MM.1S (cell line): ENCODE measurements at regions not wholly inside any gene's neighbourhood (a gene's known extent, or its start where the extent isn't known, plus 50 kb on each side); places are given as distances from the start of the nearest gene placed in this dataset.

Source experiments
- DNase-seq: peaks from one replicate; pipeline ENCODE4 v3.0.0-alpha.2; 2015
- H2AFZ ChIP-seq: fragments of 300-600 bp; sonication (generic); 2 replicates; pipeline ENCODE4 v1.6.0; 2016; ENCODE audit warnings: antibody characterized with exemption, low read length
- H3F3A ChIP-seq: fragments of 300-600 bp; sonication (generic); 2 replicates; pipeline ENCODE4 v1.6.1; 2016; ENCODE audit warnings: mild to moderate bottlenecking, antibody characterized with exemption, low read length, moderate library complexity, mixed read lengths; ENCODE audit not compliant: insufficient read depth
- H3K27ac ChIP-seq: fragments of 300-600 bp; sonication (generic); 2 replicates; pipeline ENCODE4 v1.5.1; 2016; ENCODE audit warnings: mild to moderate bottlenecking, low read length
- H3K27me3 ChIP-seq: fragments of 300-600 bp; sonication (generic); replicated peaks from 2 replicates; pipeline ENCODE4 v1.6.0; 2016; ENCODE audit warnings: low read length; ENCODE audit not compliant: insufficient read depth
- H3K36me3 ChIP-seq: fragments of 300-600 bp; sonication (generic); replicated peaks from 2 replicates; pipeline ENCODE4 v1.6.1; 2016; ENCODE audit warnings: mild to moderate bottlenecking, low read length, mixed read lengths; ENCODE audit not compliant: insufficient read depth
- H3K4me1 ChIP-seq: fragments of 300-600 bp; sonication (generic); 2 replicates; pipeline ENCODE4 v1.6.1; 2016; ENCODE audit warnings: low read length, mixed read lengths
- H3K4me2 ChIP-seq: fragments of 300-600 bp; sonication (generic); 2 replicates; pipeline ENCODE4 v1.6.0; 2016; ENCODE audit warnings: low read depth, low read length
- H3K4me3 ChIP-seq: fragments of 300-600 bp; sonication (generic); 2 replicates; pipeline ENCODE4 v1.5.1; 2016; ENCODE audit warnings: low read length, mixed read lengths
- H3K79me2 ChIP-seq: fragments of 300-600 bp; sonication (generic); 2 replicates; pipeline ENCODE4 v1.6.1; 2016; ENCODE audit warnings: mixed run types, low read length, mixed read lengths
- H3K9ac ChIP-seq: fragments of 300-600 bp; sonication (generic); 2 replicates; pipeline ENCODE4 v1.6.1; 2016; ENCODE audit warnings: low read length, mixed read lengths
- H3K9me2 ChIP-seq: fragments of 300-600 bp; sonication (generic); replicated peaks from 2 replicates; pipeline ENCODE4 v1.6.1; 2016; ENCODE audit warnings: mild to moderate bottlenecking, low read length, mixed read lengths; ENCODE audit not compliant: insufficient read depth
- H3K9me3 ChIP-seq: fragments of 300-600 bp; sonication (generic); replicated peaks from 2 replicates; pipeline ENCODE4 v1.6.1; 2016; ENCODE audit warnings: mild to moderate bottlenecking, low read length, mixed read lengths; ENCODE audit not compliant: insufficient read depth
- H4K20me1 ChIP-seq: fragments of 300-600 bp; sonication (generic); 2 replicates; pipeline ENCODE4 v1.6.1; 2016; ENCODE audit warnings: mild to moderate bottlenecking, low read length, moderate library complexity, mixed read lengths; ENCODE audit not compliant: insufficient read depth
- CTCF ChIP-seq: fragments of 300-600 bp; sonication (generic); IDR thresholded peaks from 2 replicates; pipeline ENCODE4 v1.5.1; 2016; ENCODE audit warnings: antibody characterized with exemption, low read length, mixed read lengths
- EZH2 ChIP-seq: fragments of 300-600 bp; sonication (generic); optimal IDR thresholded peaks from 2 replicates; pipeline ENCODE3; 2017; ENCODE audit warnings: low read depth, mild to moderate bottlenecking, antibody characterized with exemption, low read length, mixed read lengths
- EZH2phosphoT487 ChIP-seq: fragments of 300-600 bp; sonication (generic); IDR thresholded peaks from 2 replicates; pipeline ENCODE4 v1.6.1; 2018; ENCODE audit warnings: antibody characterized with exemption, low read length

- TF ChIP-seq EZH2phosphoT487 (no peak), CTCF (no peak), EZH2 (no peak)
Observed at GRCh38 chr2:150292192-150292591, 195.3 kb downstream of the RND3 start.

GRCh38 chr2:150286730-150287362 is 200.6 kb downstream of the RND3 start:
- Histone ChIP-seq H2AFZ (no peak overlapping the region), H3K27me3 (no peaks in the 10 kb centered on the region), H3K4me1 (no peaks in the 10 kb centered on the region), H3K9me2 (no peaks in the 10 kb centered on the region), H4K20me1 (no peaks in the 10 kb centered on the region), H3K79me2 (no peaks in the 10 kb centered on the region), H3F3A (no peaks in the 10 kb centered on the region), H3K4me3 (no peak overlapping the region), H3K9me3 (no peaks in the 10 kb centered on the region), H3K9ac (no peak overlapping the region), H3K36me3 (no peaks in the 10 kb centered on the region), H3K4me2 (no peak overlapping the region), H3K27ac (no peak overlapping the region)
- no peak for TF ChIP-seq EZH2phosphoT487
- TF ChIP-seq EZH2, result no peak
- no peak for TF ChIP-seq CTCF
- no peak for DNase-seq

More at GRCh38 chr2:150292192-150292591, 195.3 kb downstream of the RND3 start:
- Histone ChIP-seq H3F3A (no peaks in the 10 kb centered on the region), H3K79me2 (no peaks in the 10 kb centered on the region), H3K9me3 (no peaks in the 10 kb centered on the region), H2AFZ (no peak overlapping the region), H3K36me3 (no peaks in the 10 kb centered on the region), H3K9me2 (no peaks in the 10 kb centered on the region), H3K4me3 (no peak overlapping the region), H3K4me1 (peaks cover 9% of the 10 kb centered on the region), H4K20me1 (no peaks in the 10 kb centered on the region), H3K4me2 (no peak overlapping the region), H3K27me3 (no peaks in the 10 kb centered on the region), H3K27ac (no peak overlapping the region), H3K9ac (no peak overlapping the region)
- no peak for DNase-seq

GRCh38 chr2:150284116-150284515 is 203.4 kb downstream of the RND3 start:
- Histone ChIP-seq H3K9me2 (no peaks in the 10 kb centered on the region), H3K4me3 (no peak overlapping the region), H3K4me1 (no peaks in the 10 kb centered on the region), H3K9ac (no peak overlapping the region), H3F3A (no peaks in the 10 kb centered on the region), H3K79me2 (no peaks in the 10 kb centered on the region), H4K20me1 (no peaks in the 10 kb centered on the region), H3K4me2 (no peak overlapping the region), H3K27ac (no peak overlapping the region), H2AFZ (no peak overlapping the region), H3K27me3 (no peaks in the 10 kb centered on the region), H3K36me3 (no peaks in the 10 kb centered on the region), H3K9me3 (no peaks in the 10 kb centered on the region)
- DNase-seq, result no peak
- TF ChIP-seq EZH2phosphoT487 (no peak), CTCF (no peak), EZH2 (no peak)
